CD14-positive monocyte (primary cell): ENCODE measurements at regions not wholly inside any gene's neighbourhood (a gene's known extent, or its start where the extent isn't known, plus 50 kb on each side); places are given as distances from the start of the nearest gene placed in this dataset.
A peak's percentile ranks its signal among the peaks of the same experiment; 100 is the strongest.

Experiments
- DNase-seq, 3 donors: peaks; one replicate each; pipeline ENCODE4 v3.0.0-alpha.2; 2011 to 2022
- H2AFZ ChIP-seq: 2 replicates; pipeline ENCODE4 v1.6.0; 2012; ENCODE audit warnings: mild to moderate bottlenecking, low read depth, low read length, inconsistent platforms; ENCODE audit not compliant: insufficient read depth, poor library complexity, severe bottlenecking
- H3K27ac ChIP-seq, 2 donors: 1 replicate in 1 of 2; 2 replicates in 1 of 2; pipeline ENCODE4 v1.5.1; 2012 to 2013; ENCODE audit warnings: low read length in 2 of 2, control low read depth in 1 of 2, inconsistent platforms in 1 of 2, low read depth in 1 of 2, mild to moderate bottlenecking in 1 of 2
- H3K27me3 ChIP-seq, 2 donors: one replicate each; pipeline versions ENCODE4 v1.6.0 to v1.6.1; 2011 to 2013; ENCODE audit warnings: low read length in 2 of 2; ENCODE audit not compliant: control insufficient read depth in 2 of 2, insufficient read depth in 2 of 2
- H3K36me3 ChIP-seq, 2 donors: replicated peaks in 1 of 2; 1 replicate in 1 of 2; 2 replicates in 1 of 2; pipeline versions ENCODE4 v1.5.1 to v1.6.1; 2012 to 2013; ENCODE audit warnings: low read length in 2 of 2, control low read depth in 1 of 2, inconsistent platforms in 1 of 2, mild to moderate bottlenecking in 1 of 2; ENCODE audit not compliant: insufficient read depth in 2 of 2, control insufficient read depth in 1 of 2
- H3K4me1 ChIP-seq, 2 donors: 1 replicate in 1 of 2; 2 replicates in 1 of 2; pipeline versions ENCODE4 v1.5.1 to v1.6.1; 2012 to 2013; ENCODE audit warnings: low read length in 2 of 2, control low read depth in 1 of 2, inconsistent platforms in 1 of 2, mild to moderate bottlenecking in 1 of 2, moderate library complexity in 1 of 2; ENCODE audit not compliant: insufficient read depth in 2 of 2, control insufficient read depth in 1 of 2
- H3K4me2 ChIP-seq: replicated peaks from 2 replicates; pipeline ENCODE3; 2012; ENCODE audit warnings: low read length, moderate library complexity, mild to moderate bottlenecking; ENCODE audit not compliant: poor library complexity, severe bottlenecking; ENCODE audit errors: extremely low read depth
- H3K4me3 ChIP-seq, 3 experiments: fragments of 200-600 bp in 1 of 3; sonication (generic) in 1 of 3; replicated peaks in 1 of 3; 1 replicate in 2 of 3; 2 replicates in 1 of 3; pipeline ENCODE4 v1.5.1; 2011 to 2013; ENCODE audit warnings: low read length in 3 of 3, mild to moderate bottlenecking in 3 of 3, control low read depth in 2 of 3, low read depth in 2 of 3, inconsistent platforms in 1 of 3, moderate library complexity in 1 of 3
- H3K79me2 ChIP-seq: 2 replicates; pipeline ENCODE4 v1.6.0; 2012; ENCODE audit warnings: mild to moderate bottlenecking, control low read depth, inconsistent platforms, low read length, moderate library complexity; ENCODE audit not compliant: insufficient read depth
- H3K9ac ChIP-seq: 2 replicates; pipeline ENCODE4 v1.6.0; 2017; ENCODE audit warnings: low read length, mild to moderate bottlenecking; ENCODE audit not compliant: insufficient read depth, poor library complexity, severe bottlenecking
- H3K9me3 ChIP-seq, 2 donors: replicated peaks in 1 of 2; 1 replicate in 1 of 2; 2 replicates in 1 of 2; pipeline versions ENCODE4 v1.5.1 to v1.6.1; 2012 to 2013; ENCODE audit warnings: low read length in 2 of 2, control low read depth in 1 of 2; ENCODE audit not compliant: control insufficient read depth in 1 of 2, insufficient read depth in 1 of 2
- H4K20me1 ChIP-seq: 2 replicates; pipeline ENCODE4 v1.6.0; 2012; ENCODE audit warnings: mild to moderate bottlenecking, low read length, control low read depth, moderate library complexity; ENCODE audit not compliant: insufficient read depth
- H3K27ac Mint-ChIP-seq, 7 donors: one replicate each; pipeline ENCODE4 v1.8.0; 2020; ENCODE audit warnings: mild to moderate bottlenecking in 7 of 7, mixed read lengths in 7 of 7, moderate library complexity in 6 of 7, inconsistent platforms in 2 of 7
- H3K27me3 Mint-ChIP-seq, 3 donors: one replicate each; pipeline ENCODE4 v1.8.0; 2021 to 2022; ENCODE audit warnings: low read depth in 3 of 3, mild to moderate bottlenecking in 3 of 3, mixed read lengths in 3 of 3, moderate library complexity in 3 of 3, inconsistent platforms in 1 of 3
- H3K36me3 Mint-ChIP-seq, 2 donors: one replicate each; pipeline ENCODE4 v1.8.0; 2020; ENCODE audit warnings: mixed read lengths in 2 of 2, inconsistent platforms in 1 of 2, mild to moderate bottlenecking in 1 of 2
- H3K4me1 Mint-ChIP-seq: one replicate; pipeline ENCODE4 v1.8.0; 2020; ENCODE audit warnings: mild to moderate bottlenecking, mixed read lengths
- H3K4me3 Mint-ChIP-seq, 2 donors: one replicate each; pipeline ENCODE4 v1.8.0; 2020; ENCODE audit warnings: mild to moderate bottlenecking in 2 of 2, mixed read lengths in 2 of 2, moderate library complexity in 1 of 2
- H3K9me3 Mint-ChIP-seq, 7 donors: one replicate each; pipeline ENCODE4 v1.8.0; 2020 to 2022; ENCODE audit warnings: mixed read lengths in 7 of 7, mild to moderate bottlenecking in 6 of 7, moderate library complexity in 6 of 7, inconsistent platforms in 2 of 7
- CTCF ChIP-seq: fragments of 200-600 bp; IDR thresholded peaks from one replicate; pipeline ENCODE4 v1.8.0; 2022; ENCODE audit warnings: antibody characterized with exemption, mild to moderate bottlenecking
- WGBS: methylation state at CpG from one replicate; pipeline ENCODE4 v1.1.5; 2013; ENCODE audit warnings: missing lambda C conversion rate; ENCODE audit not compliant: insufficient coverage; 5-methylcytosine and 5-hydroxymethylcytosine counted together
- intact Hi-C, 2 donors: fragments of 100-400 bp; cut with micrococcal nuclease; formaldehyde crosslinking; loops; one replicate each; pipeline versions ENCODE4 v1.15.0 to v1.15.1; 2023

DNA sequence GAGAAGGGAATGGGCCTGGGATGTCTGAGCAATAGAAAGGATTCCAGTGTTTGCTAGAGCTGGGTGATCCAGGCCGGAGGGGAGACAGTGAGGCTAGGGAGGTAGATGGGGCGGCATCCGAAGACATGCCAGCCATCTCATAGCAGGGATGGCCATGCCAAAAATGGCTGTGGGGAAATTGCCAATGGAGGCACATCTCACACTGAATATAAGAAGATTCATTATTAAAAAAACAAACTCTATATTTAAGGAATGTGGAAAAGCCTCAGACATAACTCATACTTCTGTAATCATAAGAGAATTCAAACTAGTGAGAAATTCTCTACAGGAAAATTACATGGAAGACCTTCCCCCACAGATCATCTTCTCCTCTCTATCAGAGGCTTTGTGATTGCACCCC lies 289.2 kb downstream of the FGF9 start:
- H3K36me3 Mint-ChIP-seq: no peaks in the 10 kb centered on the region
- DNase-seq: no peak
- no CpG with 5 or more reads among the region's 3 CpGs for WGBS

GRCh38 chr13:21964686-21965085 lies 293.8 kb downstream of the FGF9 start:
- no peak for TF ChIP-seq CTCF
- no peak overlapping the region for H2AFZ ChIP-seq
- H3K79me2 ChIP-seq: no peaks in the 10 kb centered on the region
- WGBS: 100% methylated on average over 4 of the region's 5 CpGs
- Mint-ChIP-seq H3K9me3 (peaks cover 0 to 12% (median 8%) of the 10 kb centered on the region in 7 donors), H3K4me1 (no peaks in the 10 kb centered on the region), H3K27me3 (peaks cover 0 to 8% (median 3%) of the 10 kb centered on the region in 3 donors), H3K27ac (peak overlapping the region in 1 of 7 donors; percentile 17), H3K4me3 (no peak overlapping the region), H3K36me3 (no peaks in the 10 kb centered on the region)
- no peaks in the 10 kb centered on the region for H4K20me1 ChIP-seq
- no peak for DNase-seq
- H3K27me3 ChIP-seq: no peaks in the 10 kb centered on the region
- H3K27ac ChIP-seq: no peak overlapping the region
- no peaks in the 10 kb centered on the region for H3K4me1 ChIP-seq
- intact Hi-C loops: no loop called here
- H3K4me3 ChIP-seq: no peak overlapping the region
- H3K36me3 ChIP-seq: no peaks in the 10 kb centered on the region
- H3K4me2 ChIP-seq: no peak overlapping the region
- no peak overlapping the region for H3K9ac ChIP-seq
- H3K9me3 ChIP-seq: peaks cover 6 to 16% of the 10 kb centered on the region in 2 donors

More for the DNA sequence above, 289.2 kb downstream of the FGF9 start:
- H3K9ac ChIP-seq: no peak overlapping the region
- Mint-ChIP-seq H3K27ac (no peak overlapping the region), H3K4me3 (no peak overlapping the region), H3K27me3 (peaks cover 0 to 2% (median 2%) of the 10 kb centered on the region in 3 donors), H3K9me3 (peaks cover 9 to 18% (median 14%) of the 10 kb centered on the region in 7 donors), H3K4me1 (no peaks in the 10 kb centered on the region)
- no peak for TF ChIP-seq CTCF
- no peak overlapping the region for H3K4me3 ChIP-seq
- no peaks in the 10 kb centered on the region for H3K4me1 ChIP-seq
- H2AFZ ChIP-seq: no peak overlapping the region
- H4K20me1 ChIP-seq: no peaks in the 10 kb centered on the region
- no peaks in the 10 kb centered on the region for H3K27me3 ChIP-seq
- H3K4me2 ChIP-seq: no peak overlapping the region
- peaks cover 11 to 16% of the 10 kb centered on the region in 2 donors for H3K9me3 ChIP-seq
- intact Hi-C loops: no loop called here
- no peak overlapping the region for H3K27ac ChIP-seq
- no peaks in the 10 kb centered on the region for H3K79me2 ChIP-seq
- no peaks in the 10 kb centered on the region for H3K36me3 ChIP-seq
